ENCODE measurements at regions not wholly inside any gene's neighbourhood (a gene's known extent, or its start where the extent isn't known, plus 50 kb on each side); places are given as distances from the start of the nearest gene placed in this dataset.
"Not testable (repeated sequence)": the region's sequence is repeated elsewhere in the genome, so short reads cannot be mapped to it uniquely, and the experiment has no call there.

- H3K4me3 ChIP-seq (ENCODE audit: low read depth, low read length), result no peak overlapping the region
- TF ChIP-seq, protein P1, sequence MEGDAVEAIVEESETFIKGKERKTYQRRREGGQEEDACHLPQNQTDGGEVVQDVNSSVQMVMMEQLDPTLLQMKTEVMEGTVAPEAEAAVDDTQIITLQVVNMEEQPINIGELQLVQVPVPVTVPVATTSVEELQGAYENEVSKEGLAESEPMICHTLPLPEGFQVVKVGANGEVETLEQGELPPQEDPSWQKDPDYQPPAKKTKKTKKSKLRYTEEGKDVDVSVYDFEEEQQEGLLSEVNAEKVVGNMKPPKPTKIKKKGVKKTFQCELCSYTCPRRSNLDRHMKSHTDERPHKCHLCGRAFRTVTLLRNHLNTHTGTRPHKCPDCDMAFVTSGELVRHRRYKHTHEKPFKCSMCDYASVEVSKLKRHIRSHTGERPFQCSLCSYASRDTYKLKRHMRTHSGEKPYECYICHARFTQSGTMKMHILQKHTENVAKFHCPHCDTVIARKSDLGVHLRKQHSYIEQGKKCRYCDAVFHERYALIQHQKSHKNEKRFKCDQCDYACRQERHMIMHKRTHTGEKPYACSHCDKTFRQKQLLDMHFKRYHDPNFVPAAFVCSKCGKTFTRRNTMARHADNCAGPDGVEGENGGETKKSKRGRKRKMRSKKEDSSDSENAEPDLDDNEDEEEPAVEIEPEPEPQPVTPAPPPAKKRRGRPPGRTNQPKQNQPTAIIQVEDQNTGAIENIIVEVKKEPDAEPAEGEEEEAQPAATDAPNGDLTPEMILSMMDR (IDR thresholded peaks at IDR 0.05; ENCODE audit: low read depth, low read length), result no peak
Observed at GRCh38 chr3:17828388-17828787, 86.0 kb upstream of the TBC1D5 start.

DNA sequence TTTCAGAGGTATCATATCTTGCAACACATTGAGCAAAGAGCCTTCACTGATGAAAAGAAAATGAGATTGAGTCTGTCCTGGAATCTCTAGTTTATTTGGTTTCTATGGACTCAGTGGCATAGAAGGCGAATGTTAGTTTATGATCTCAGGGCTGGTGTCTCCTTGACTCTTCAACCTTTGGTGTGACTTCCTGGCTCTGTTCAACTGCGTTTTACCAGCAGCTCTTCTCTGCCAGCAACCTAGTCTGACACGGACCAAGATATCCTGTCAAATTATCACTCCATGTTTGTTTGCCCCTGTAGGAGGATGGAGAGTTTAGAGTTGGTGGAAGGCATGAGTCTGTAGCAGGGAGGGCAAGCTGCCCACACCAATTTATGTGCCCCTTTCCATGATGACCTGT, 82.9 kb upstream of the TBC1D5 start:
- TF ChIP-seq, protein P1 (IDR thresholded peaks at IDR 0.05; ENCODE audit: low read depth, low read length), result no peak
- H3K4me3 ChIP-seq (ENCODE audit: low read depth, low read length), result no peak overlapping the region

GRCh38 chr3:17823816-17824215, 81.4 kb upstream of the TBC1D5 start:
- no peak overlapping the region for H3K4me3 ChIP-seq (ENCODE audit: low read depth, low read length)
- TF ChIP-seq, protein P1 (IDR thresholded peaks at IDR 0.05; ENCODE audit: low read depth, low read length), result no peak

DNA sequence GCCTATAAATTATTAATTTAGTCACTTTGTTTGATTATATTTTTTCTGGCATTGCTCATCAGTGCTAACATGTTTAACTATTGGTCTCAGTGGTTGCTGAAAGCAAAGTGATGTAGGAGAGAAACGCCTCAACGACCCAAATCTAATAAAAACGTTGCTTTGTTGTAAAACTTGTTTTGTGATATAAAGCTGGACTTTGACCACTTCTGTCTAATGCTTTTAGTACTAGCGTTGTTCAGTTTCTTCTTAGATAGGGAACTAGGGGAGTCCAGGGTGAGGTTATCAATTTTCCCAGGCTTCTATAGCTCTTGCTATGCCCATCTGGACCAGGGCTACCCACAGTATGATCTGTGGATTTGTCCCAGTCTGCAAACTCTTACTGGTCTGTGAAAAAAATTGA, 80.6 kb upstream of the TBC1D5 start:
- no peak overlapping the region for H3K4me3 ChIP-seq (ENCODE audit: low read depth, low read length)
- TF ChIP-seq, protein P1 (IDR thresholded peaks at IDR 0.05; ENCODE audit: low read depth, low read length), result no peak

DNA sequence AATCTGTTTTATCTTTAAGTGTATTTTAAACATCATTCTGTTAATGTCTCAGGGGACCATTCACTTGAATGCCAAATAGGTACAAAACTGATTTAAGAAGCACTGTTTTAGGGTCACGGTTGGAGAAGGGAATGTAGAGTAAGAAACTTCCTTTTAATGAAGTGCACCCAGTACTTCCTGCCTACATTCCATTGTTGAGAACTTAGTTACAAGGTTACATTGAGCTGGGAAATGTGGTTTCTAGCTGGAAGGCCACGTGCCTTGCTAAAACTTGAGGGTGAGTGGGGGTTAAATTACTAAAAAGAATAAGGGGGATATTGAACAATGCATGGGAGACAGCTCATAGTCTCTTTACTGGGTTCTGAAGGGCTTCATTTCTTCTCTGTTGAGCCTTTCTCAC, 78.3 kb upstream of the TBC1D5 start:
- TF ChIP-seq, protein P1 (IDR thresholded peaks at IDR 0.05; ENCODE audit: low read depth, low read length), result no peak
- no peak overlapping the region for H3K4me3 ChIP-seq (ENCODE audit: low read depth, low read length)

GRCh38 chr3:17820275-17820674, 77.8 kb upstream of the TBC1D5 start:
- TF ChIP-seq, protein P1 (IDR thresholded peaks at IDR 0.05; ENCODE audit: low read depth, low read length), result no peak

DNA sequence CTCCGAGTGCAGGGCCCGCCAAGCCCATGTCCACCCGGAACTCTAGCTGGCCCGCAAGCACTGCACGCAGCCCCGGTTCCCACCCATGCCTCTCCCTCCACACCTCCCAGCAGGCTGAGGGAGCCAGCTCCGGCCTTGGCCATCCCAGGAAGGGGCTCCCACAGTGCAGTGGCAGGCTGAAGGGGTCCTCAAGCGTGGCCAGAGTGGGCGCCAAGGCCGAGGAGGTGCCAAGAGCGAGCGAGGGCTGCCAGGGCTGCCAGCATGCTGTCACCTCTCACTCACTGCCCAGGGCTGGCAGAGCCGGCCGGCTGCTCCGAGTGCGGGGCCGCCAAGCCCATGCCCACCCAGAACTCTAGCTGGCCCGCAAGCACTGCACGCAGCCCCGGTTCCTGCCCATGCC, 75.5 kb upstream of the TBC1D5 start:
- H3K4me3 ChIP-seq (ENCODE audit: low read depth, low read length), result not testable (repeated sequence)

More at GRCh38 chr3:17820275-17820674, 77.8 kb upstream of the TBC1D5 start:
- no peak overlapping the region for H3K4me3 ChIP-seq (ENCODE audit: low read depth, low read length)

GRCh38 chr3:17817545-17817944, 75.1 kb upstream of the TBC1D5 start:
- no peak overlapping the region for H3K4me3 ChIP-seq (ENCODE audit: low read depth, low read length)
- TF ChIP-seq, protein P1 (IDR thresholded peaks at IDR 0.05; ENCODE audit: low read depth, low read length), result no peak

GRCh38 chr3:17816839-17817238, 74.4 kb upstream of the TBC1D5 start:
- H3K4me3 ChIP-seq (ENCODE audit: low read depth, low read length), result not testable (repeated sequence)

- not testable (repeated sequence) for H3K4me3 ChIP-seq (ENCODE audit: low read depth, low read length)
Observed at GRCh38 chr3:17812328-17812727, 69.9 kb upstream of the TBC1D5 start.

All from WI38 (cell line).